ENCODE measurements at regions not wholly inside any gene's neighbourhood (a gene's known extent, or its start where the extent isn't known, plus 50 kb on each side); places are given as distances from the start of the nearest gene placed in this dataset.

DNA sequence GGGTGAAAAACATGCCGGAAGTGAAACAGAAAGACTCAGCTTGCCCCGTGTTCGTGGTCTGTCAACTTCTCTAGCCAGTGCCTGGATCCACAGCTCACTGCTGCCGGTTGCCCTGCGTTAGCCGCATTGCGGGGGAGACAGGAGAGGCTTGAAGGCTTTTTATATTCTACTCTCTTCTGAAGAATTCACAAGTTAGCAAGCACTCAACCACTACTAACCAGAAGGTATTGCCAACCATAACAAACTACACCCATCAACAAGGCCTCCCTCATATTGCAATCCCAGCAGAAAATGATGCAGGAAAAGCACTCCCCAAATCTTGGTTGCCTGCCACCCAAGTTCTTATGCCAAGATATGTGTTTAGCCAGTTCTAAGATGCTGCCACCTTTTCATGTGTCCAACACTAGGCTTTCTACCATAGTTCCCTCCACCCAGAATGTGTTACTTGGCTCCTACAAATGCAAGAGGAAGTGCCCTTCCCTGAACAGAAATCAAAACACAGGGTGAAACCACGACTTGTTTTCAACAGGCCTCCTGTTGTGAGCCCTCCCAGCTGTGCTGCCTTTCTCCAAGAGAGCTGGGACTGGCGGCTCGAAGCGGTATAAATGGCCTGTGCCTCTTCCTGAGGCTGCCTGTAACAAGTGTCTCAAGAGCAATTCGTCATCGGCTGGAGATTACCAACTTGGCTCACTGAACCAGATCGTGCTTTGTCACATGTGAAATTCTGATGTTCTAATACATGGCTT lies 129.0 kb downstream of the SNX18 start:
- TF ChIP-seq POLR2A (IDR thresholded peaks at IDR 0.05) (no peak), EP300 (IDR thresholded peaks at IDR 0.05) (no peak), POLR2AphosphoS5 (IDR thresholded peaks at IDR 0.05) (peak; percentile 31 to 49 (median 40))
- TF ChIP-seq, protein P1, sequence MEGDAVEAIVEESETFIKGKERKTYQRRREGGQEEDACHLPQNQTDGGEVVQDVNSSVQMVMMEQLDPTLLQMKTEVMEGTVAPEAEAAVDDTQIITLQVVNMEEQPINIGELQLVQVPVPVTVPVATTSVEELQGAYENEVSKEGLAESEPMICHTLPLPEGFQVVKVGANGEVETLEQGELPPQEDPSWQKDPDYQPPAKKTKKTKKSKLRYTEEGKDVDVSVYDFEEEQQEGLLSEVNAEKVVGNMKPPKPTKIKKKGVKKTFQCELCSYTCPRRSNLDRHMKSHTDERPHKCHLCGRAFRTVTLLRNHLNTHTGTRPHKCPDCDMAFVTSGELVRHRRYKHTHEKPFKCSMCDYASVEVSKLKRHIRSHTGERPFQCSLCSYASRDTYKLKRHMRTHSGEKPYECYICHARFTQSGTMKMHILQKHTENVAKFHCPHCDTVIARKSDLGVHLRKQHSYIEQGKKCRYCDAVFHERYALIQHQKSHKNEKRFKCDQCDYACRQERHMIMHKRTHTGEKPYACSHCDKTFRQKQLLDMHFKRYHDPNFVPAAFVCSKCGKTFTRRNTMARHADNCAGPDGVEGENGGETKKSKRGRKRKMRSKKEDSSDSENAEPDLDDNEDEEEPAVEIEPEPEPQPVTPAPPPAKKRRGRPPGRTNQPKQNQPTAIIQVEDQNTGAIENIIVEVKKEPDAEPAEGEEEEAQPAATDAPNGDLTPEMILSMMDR (IDR thresholded peaks at IDR 0.05), result no peak
